ENCODE measurements at regions not wholly inside any gene's neighbourhood (a gene's known extent, or its start where the extent isn't known, plus 50 kb on each side); places are given as distances from the start of the nearest gene placed in this dataset.

DNA sequence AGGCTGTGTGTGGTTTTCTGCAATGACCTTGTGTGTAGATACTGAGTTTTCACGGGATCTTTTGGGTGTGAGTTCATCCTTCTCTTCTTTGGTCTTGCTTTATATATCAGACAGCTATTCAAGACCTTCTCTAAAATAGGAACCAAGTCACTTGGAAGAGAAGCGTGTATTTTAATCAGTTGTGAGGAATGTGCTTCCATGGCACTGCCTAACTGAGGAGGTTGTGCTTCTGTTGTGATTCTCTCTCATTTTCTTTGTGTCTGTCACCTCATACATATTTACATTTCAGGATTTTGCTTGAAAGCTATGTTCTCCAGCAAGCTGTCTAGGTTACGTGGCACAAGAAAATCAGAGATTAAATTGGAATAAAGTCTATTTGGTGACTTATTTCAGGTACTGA, 428.7 kb downstream of the QKI start:
- TF ChIP-seq CTCF (IDR thresholded peaks at IDR 0.05) (no peak), EP300 (IDR thresholded peaks at IDR 0.05) (no peak)

All from tibial nerve (tissue), 4 donors.